Fibroblast of the aortic adventitia (primary cell): ENCODE measurements at regions not wholly inside any gene's neighbourhood (a gene's known extent, or its start where the extent isn't known, plus 50 kb on each side); places are given as distances from the start of the nearest gene placed in this dataset.
"Not testable (repeated sequence)": the region's sequence is repeated elsewhere in the genome, so short reads cannot be mapped to it uniquely, and the experiment has no call there.

ENCODE experiments used
- DNase-seq: peaks from one replicate; pipeline ENCODE4 v3.0.0-alpha.2; 2010; ENCODE audit warnings: low read depth
- H3K4me3 ChIP-seq: 2 replicates; pipeline ENCODE4 v1.5.1; 2011; ENCODE audit warnings: low read depth, mild to moderate bottlenecking, control low read depth, low read length, moderate library complexity
- CTCF ChIP-seq: IDR thresholded peaks from 2 replicates; pipeline ENCODE4 v1.5.1; 2011; ENCODE audit warnings: mild to moderate bottlenecking, low read length, control low read depth, inconsistent platforms; ENCODE audit not compliant: insufficient read depth

- no peak for TF ChIP-seq CTCF
- no peak overlapping the region for H3K4me3 ChIP-seq
- no peak for DNase-seq
These were observed 52.0 kb upstream of the LRIG1 start for GRCh38 chr3:66552846-66553245.

GRCh38 chr3:66553441-66554113 lies 52.8 kb upstream of the LRIG1 start:
- no peak for TF ChIP-seq CTCF
- H3K4me3 ChIP-seq, result no peak overlapping the region

GRCh38 chr3:66554178-66554577 lies 53.4 kb upstream of the LRIG1 start:
- H3K4me3 ChIP-seq, result no peak overlapping the region
- no peak for TF ChIP-seq CTCF
- DNase-seq, result peak; percentile 45

More at GRCh38 chr3:66553441-66554113, 52.8 kb upstream of the LRIG1 start:
- no peak for DNase-seq

GRCh38 chr3:66555214-66555844 lies 54.5 kb upstream of the LRIG1 start:
- DNase-seq, result peak; percentile 21
- no peak overlapping the region for H3K4me3 ChIP-seq
- no peak for TF ChIP-seq CTCF

GRCh38 chr3:66557170-66557569 lies 56.3 kb upstream of the LRIG1 start:
- TF ChIP-seq CTCF, result no peak
- no peak for DNase-seq
- no peak overlapping the region for H3K4me3 ChIP-seq

- DNase-seq, H3K4me3 ChIP-seq: not testable (repeated sequence)
These were observed 59.1 kb upstream of the LRIG1 start for GRCh38 chr3:66559924-66560323.

- TF ChIP-seq CTCF, result no peak
- peak; percentile 12 for DNase-seq
- H3K4me3 ChIP-seq, result no peak overlapping the region
These were observed 60.5 kb upstream of the LRIG1 start for GRCh38 chr3:66561367-66561766.
